K562 (cell line): ENCODE measurements at regions not wholly inside any gene's neighbourhood (a gene's known extent, or its start where the extent isn't known, plus 50 kb on each side); places are given as distances from the start of the nearest gene placed in this dataset.

Experiments
- ATAC-seq: fragments of 200-7000 bp; cut with Tn5 transposase; 3 replicates; pipeline ENCODE4 v1.9.1; 2020; ENCODE audit warnings: moderate library complexity
- BruUV-seq: library from RNA; stranded (reverse); fragments of 400-500 nt; replicated peaks from 2 replicates; lab custom pipeline; 2021; lab: Mats Ljungman, UMichigan
- CTCF ChIA-PET: fragments of 300-600 bp; formaldehyde crosslinking; extraction: SDS; loops from one replicate; lab custom pipeline; 2021; ENCODE audit warnings: low intra/inter-chr PET ratio; lab: Yijun Ruan, JAX
- POLR2A ChIA-PET: fragments of 300-600, 350-650 bp; sonication (Branson Sonifier 250); formaldehyde crosslinking; extraction: SDS; loops from one replicate; lab custom pipeline; 2021; ENCODE audit warnings: antibody characterized with exemption, inconsistent platforms; lab: Yijun Ruan, JAX
- DNase-seq, 4 experiments: peaks; one replicate each; pipeline versions ENCODE4 v3.0.0 to v3.0.0-alpha.2; 2011 to 2018; ENCODE audit warnings: low spot score in 3 of 4, mixed read lengths in 3 of 4; ENCODE audit errors: extremely low read depth in 1 of 4
- FAIRE-seq: peaks from 2 replicates; lab custom pipeline; 2011; peaks lifted over from hg19 to GRCh38; lab: Jason Lieb, UNC
- H2AFZ ChIP-seq: 2 replicates; pipeline ENCODE4 v1.6.0; 2011; ENCODE audit warnings: low read depth, low read length, control low read depth, inconsistent platforms
- H3K27ac ChIP-seq: fragments of 200-600 bp; 3 replicates; pipeline ENCODE4 v1.8.0; 2011; ENCODE audit warnings: low read depth, mild to moderate bottlenecking, control low read depth, inconsistent platforms, low read length, moderate library complexity, mixed read lengths; ENCODE audit errors: extremely low read depth
- H3K27me3 ChIP-seq, 2 experiments: fragments of 300-600 bp in 1 of 2; 2 replicates in 1 of 2; 3 replicates in 1 of 2; pipeline versions ENCODE4 v1.6.0 to v1.8.0; 2011; ENCODE audit warnings: inconsistent platforms in 2 of 2, low read length in 2 of 2, mild to moderate bottlenecking in 1 of 2, mixed read lengths in 1 of 2, moderate library complexity in 1 of 2; ENCODE audit not compliant: control insufficient read depth in 2 of 2, insufficient read depth in 2 of 2
- H3K36me3 ChIP-seq: fragments of 300-600 bp; 3 replicates; pipeline ENCODE4 v1.8.0; 2011; ENCODE audit warnings: mild to moderate bottlenecking, low read length, inconsistent platforms; ENCODE audit not compliant: control insufficient read depth, insufficient read depth
- H3K4me1 ChIP-seq, 2 experiments: fragments of 200-600 bp in 1 of 2; replicated peaks in 1 of 2; 2 replicates in 1 of 2; 3 replicates in 1 of 2; pipeline versions ENCODE4 v1.5.1 to v1.8.0; 2011; ENCODE audit warnings: inconsistent platforms in 2 of 2, low read length in 2 of 2, mild to moderate bottlenecking in 1 of 2, mixed read lengths in 1 of 2, moderate library complexity in 1 of 2; ENCODE audit not compliant: control insufficient read depth in 2 of 2, insufficient read depth in 2 of 2
- H3K4me2 ChIP-seq: 2 replicates; pipeline ENCODE4 v1.6.1; 2011; ENCODE audit warnings: low read length, control low read depth, inconsistent platforms, mixed read lengths; ENCODE audit not compliant: insufficient read depth
- H3K4me3 ChIP-seq: fragments of 200-600 bp; sonication (generic), shearing (Covaris generic); 2 replicates; pipeline ENCODE4 v1.5.1; 2016; ENCODE audit warnings: control low read depth, inconsistent platforms
- H3K79me2 ChIP-seq: fragments of 200-600 bp; 3 replicates; pipeline ENCODE4 v1.8.0; 2011; ENCODE audit warnings: low read length, inconsistent platforms; ENCODE audit not compliant: control insufficient read depth, insufficient read depth
- H3K9ac ChIP-seq, 2 experiments: 2 replicates each; pipeline versions ENCODE4 v1.6.0 to v1.6.1; 2011; ENCODE audit warnings: low read depth in 2 of 2, low read length in 2 of 2, control low read depth in 1 of 2, inconsistent platforms in 1 of 2, mild to moderate bottlenecking in 1 of 2, mixed read lengths in 1 of 2; ENCODE audit not compliant: insufficient read depth in 1 of 2
- H3K9me1 ChIP-seq: one replicate; pipeline ENCODE4 v1.6.0; 2011; ENCODE audit warnings: inconsistent platforms, mild to moderate bottlenecking, low read length, moderate library complexity; ENCODE audit not compliant: control insufficient read depth, insufficient read depth
- H3K9me3 ChIP-seq: replicated peaks from 2 replicates; pipeline ENCODE4 v1.5.1; 2011; ENCODE audit warnings: low read depth, low read length, inconsistent platforms; ENCODE audit not compliant: control insufficient read depth, insufficient read depth
- H4K20me1 ChIP-seq: replicated peaks from 2 replicates; pipeline ENCODE4 v1.6.1; 2011; ENCODE audit warnings: low read length, inconsistent platforms, mixed read lengths; ENCODE audit not compliant: control insufficient read depth, insufficient read depth
- CREB1 ChIP-seq, 2 experiments: sonication (generic) in 1 of 2; formaldehyde crosslinking in 1 of 2; IDR thresholded peaks; 2 replicates each; pipeline versions ENCODE4 v1.6.1 to v1.8.0; 2012 to 2022; ENCODE audit warnings: inconsistent platforms in 1 of 2, mild to moderate bottlenecking in 1 of 2, missing genetic modification reagents in 1 of 2, moderate library complexity in 1 of 2
- CREB3L1 ChIP-seq: fragments of 450-650 bp; IDR thresholded peaks from 2 replicates; pipeline ENCODE4 v1.6.1; 2014; ENCODE audit warnings: low read depth, mild to moderate bottlenecking, moderate library complexity, borderline replicate concordance
- EGR1 ChIP-seq: fragments of 450-650 bp; conservative IDR thresholded peaks from 2 replicates; pipeline ENCODE4 v1.6.1; 2017; ENCODE audit warnings: mild to moderate bottlenecking
- NKRF ChIP-seq: fragments of 450-650 bp; IDR thresholded peaks from 2 replicates; pipeline ENCODE4 v1.6.1; 2016; ENCODE audit warnings: borderline replicate concordance
- NUFIP1 ChIP-seq: fragments of 450-650 bp; IDR thresholded peaks from 2 replicates; pipeline ENCODE4 v1.6.1; 2018; ENCODE audit not compliant: partially characterized antibody
- SIN3B ChIP-seq: fragments of 450-650 bp; IDR thresholded peaks from 2 replicates; pipeline ENCODE4 v1.6.1; 2017; ENCODE audit warnings: low read depth, mild to moderate bottlenecking, moderate library complexity
- SREBF2 ChIP-seq: sonication (generic); formaldehyde crosslinking; IDR thresholded peaks from 2 replicates; pipeline ENCODE4 v1.4.0; 2020; ENCODE audit warnings: mild to moderate bottlenecking, missing genetic modification reagents
- TCFL5 ChIP-seq: fragments of 250-450 bp; sonication (Bioruptor Pico); conservative IDR thresholded peaks from 2 replicates; pipeline ENCODE4 v1.6.1; 2021; ENCODE audit warnings: mild to moderate bottlenecking, moderate library complexity, matching md5 sums
- U2AF1 ChIP-seq: fragments of 200-400 bp; formaldehyde crosslinking; optimal IDR thresholded peaks from 2 replicates; pipeline ENCODE3; 2017; ENCODE audit warnings: mild to moderate bottlenecking, low read depth, low read length, moderate library complexity
- USF1 ChIP-seq: sonication (generic); formaldehyde crosslinking; IDR thresholded peaks from 2 replicates; pipeline ENCODE4 v1.9.0; 2022; ENCODE audit warnings: mild to moderate bottlenecking, missing genetic modification reagents
- ZNF121 ChIP-seq: sonication (generic); formaldehyde crosslinking; conservative IDR thresholded peaks from 2 replicates; pipeline ENCODE4 v1.8.0; 2022; ENCODE audit warnings: missing genetic modification reagents
- ZNF224 ChIP-seq: sonication (generic); formaldehyde crosslinking; IDR thresholded peaks from 2 replicates; pipeline ENCODE4 v1.8.0; 2022; ENCODE audit warnings: mild to moderate bottlenecking, missing genetic modification reagents
- WGBS: fragments of 100-300 bp; shearing (Covaris generic); methylation state at CpG from one replicate; pipeline ENCODE4 v1.1.6; 2016; ENCODE audit warnings: low coverage, mixed read lengths; ENCODE audit not compliant: insufficient coverage; ENCODE audit errors: missing lambda C conversion rate; 5-methylcytosine and 5-hydroxymethylcytosine counted together
- in situ Hi-C: fragments of 300-500 bp; cut with MboI; formaldehyde crosslinking; loops from 4 replicates; pipeline ENCODE4 v1.15.0; 2018; ENCODE audit warnings: inconsistent platforms, mixed read lengths
- intact Hi-C: fragments of 100-400 bp; cut with micrococcal nuclease; formaldehyde crosslinking; loops from 2 replicates; pipeline ENCODE4 v1.14.2; 2022
- TF ChIP-seq, protein P1 (sequence below): sonication (generic); formaldehyde crosslinking; IDR thresholded peaks from 2 replicates; pipeline ENCODE4 v1.9.0; 2022; ENCODE audit warnings: mild to moderate bottlenecking, missing genetic modification reagents
- TF ChIP-seq, protein P2 (sequence below): sonication (generic); formaldehyde crosslinking; IDR thresholded peaks from 2 replicates; pipeline ENCODE4 v1.8.0; 2022; ENCODE audit warnings: mild to moderate bottlenecking, missing genetic modification reagents

DNA sequence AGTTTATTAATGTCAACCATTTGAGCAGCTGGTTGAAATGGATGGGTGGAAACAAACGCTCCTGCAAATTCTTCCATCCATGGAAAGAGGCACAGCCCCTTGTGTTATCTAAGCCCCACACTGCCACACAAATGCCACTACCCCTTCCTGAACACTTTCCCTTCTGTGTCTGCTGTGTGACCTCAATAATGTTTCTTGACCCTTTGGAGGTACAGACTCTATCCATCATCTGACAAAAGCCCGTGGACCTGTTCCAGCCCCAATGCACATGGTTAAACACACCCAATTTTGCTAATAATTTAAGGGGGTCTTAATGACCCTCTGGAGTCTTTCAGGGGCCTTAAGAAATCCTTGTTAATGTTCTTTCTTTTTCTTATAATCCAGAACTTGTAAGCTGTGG, 482.2 kb upstream of the CFAP20DC start (continued):
- TF ChIP-seq CREB1 (IDR thresholded peaks at IDR 0.05) (no peak), CREB1 (CRISPR knock-in tag; IDR thresholded peaks at IDR 0.05) (no peak), SIN3B (no peak), CREB3L1 (no peak), U2AF1 (no peak), TCFL5 (CRISPR knock-in tag) (no peak), EGR1 (no peak)
- TF ChIP-seq, protein P1, sequence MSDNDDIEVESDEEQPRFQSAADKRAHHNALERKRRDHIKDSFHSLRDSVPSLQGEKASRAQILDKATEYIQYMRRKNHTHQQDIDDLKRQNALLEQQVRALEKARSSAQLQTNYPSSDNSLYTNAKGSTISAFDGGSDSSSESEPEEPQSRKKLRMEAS (CRISPR knock-in tag) = no peak
- TF ChIP-seq, protein P2, sequence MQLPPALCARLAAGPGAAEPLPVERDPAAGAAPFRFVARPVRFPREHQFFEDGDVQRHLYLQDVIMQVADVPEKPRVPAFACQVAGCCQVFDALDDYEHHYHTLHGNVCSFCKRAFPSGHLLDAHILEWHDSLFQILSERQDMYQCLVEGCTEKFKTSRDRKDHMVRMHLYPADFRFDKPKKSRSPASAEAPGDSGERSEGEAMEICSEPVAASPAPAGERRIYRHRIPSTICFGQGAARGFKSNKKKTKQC = no peak

DNA sequence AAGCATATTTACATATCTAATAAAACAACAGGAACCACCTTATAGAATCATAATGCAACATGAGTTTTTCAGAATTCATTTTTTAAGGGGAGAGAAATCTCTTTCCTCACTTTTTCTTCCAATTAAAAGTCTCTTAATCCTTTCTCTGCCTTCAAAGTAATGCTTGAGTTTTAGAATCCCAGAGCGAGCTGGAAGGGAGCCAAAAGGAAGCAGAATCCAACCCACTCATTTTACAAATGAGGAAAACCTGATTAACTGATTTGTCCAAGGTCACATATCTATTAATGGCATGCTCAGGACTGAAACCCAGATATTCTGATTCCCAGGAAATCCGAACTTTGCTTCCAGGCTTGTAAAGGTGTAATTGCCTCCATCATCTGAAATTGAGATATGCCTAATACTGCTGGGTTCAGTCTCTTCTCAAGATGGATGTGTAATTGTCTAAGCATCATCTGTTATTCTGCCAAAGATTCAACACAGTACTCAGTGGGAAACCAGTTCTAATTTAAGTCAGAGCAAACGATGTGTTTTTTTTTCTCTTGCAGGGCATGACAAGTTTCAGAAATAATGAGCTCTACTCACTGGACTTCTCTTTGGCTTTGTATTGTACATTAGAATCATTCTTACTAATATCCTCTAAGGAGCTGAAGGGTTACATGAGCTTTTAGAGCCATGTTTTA, 481.4 kb upstream of the CFAP20DC start:
- H3K79me2 ChIP-seq = no peaks in the 10 kb centered on the region
- intact Hi-C loops = no loop called here
- in situ Hi-C loops = no loop called here
- no peak for ATAC-seq
- TF ChIP-seq NUFIP1 (no peak), ZNF121 (CRISPR knock-in tag) (no peak), NKRF (no peak), USF1 (CRISPR knock-in tag) (no peak), SREBF2 (CRISPR knock-in tag) (no peak), ZNF224 (CRISPR knock-in tag) (no peak)
- H3K4me1 ChIP-seq = no peaks in the 10 kb centered on the region
- H3K4me2 ChIP-seq = no peak overlapping the region
- POLR2A ChIA-PET = no interaction called here
- no peak overlapping the region for H3K9ac ChIP-seq
- H3K4me3 ChIP-seq = no peak overlapping the region
- H3K9me1 ChIP-seq = no peaks in the 10 kb centered on the region
- 0% methylated on average over 3 of the region's 3 CpGs for WGBS
- no peaks in the 10 kb centered on the region for H4K20me1 ChIP-seq
- H3K27me3 ChIP-seq = no peaks in the 10 kb centered on the region
- no peak overlapping the region for H2AFZ ChIP-seq
- CTCF ChIA-PET = no interaction called here
- no peaks in the 10 kb centered on the region for H3K36me3 ChIP-seq
- DNase-seq = no peak
- no peak for FAIRE-seq
- H3K27ac ChIP-seq = no peak overlapping the region
- BruUV-seq = no TSS peak
- H3K9me3 ChIP-seq = no peaks in the 10 kb centered on the region
